Activated naive CD8-positive, alpha-beta T cell treated with anti-CD3 and anti-CD28 coated beads for 36 hours (primary cell): ENCODE measurements at regions not wholly inside any gene's neighbourhood (a gene's known extent, or its start where the extent isn't known, plus 50 kb on each side); places are given as distances from the start of the nearest gene placed in this dataset.

Experiments used
- DNase-seq: peaks from one replicate; pipeline ENCODE4 v3.0.0; 2021
- H3K27ac Mint-ChIP-seq: one replicate; pipeline ENCODE4 v1.8.0; 2022; ENCODE audit warnings: mild to moderate bottlenecking, moderate library complexity, mixed read lengths
- H3K27me3 Mint-ChIP-seq: one replicate; pipeline ENCODE4 v1.8.0; 2022; ENCODE audit warnings: mild to moderate bottlenecking, mixed read lengths
- H3K36me3 Mint-ChIP-seq: one replicate; pipeline ENCODE4 v1.8.0; 2021; ENCODE audit warnings: mild to moderate bottlenecking, mixed read lengths
- H3K4me1 Mint-ChIP-seq: one replicate; pipeline ENCODE4 v1.8.0; 2021; ENCODE audit warnings: mixed read lengths
- H3K4me3 Mint-ChIP-seq: one replicate; pipeline ENCODE4 v1.8.0; 2022; ENCODE audit warnings: mild to moderate bottlenecking, moderate library complexity, mixed read lengths
- H3K9me3 Mint-ChIP-seq: one replicate; pipeline ENCODE4 v1.8.0; 2022; ENCODE audit warnings: mixed read lengths

- no peak for DNase-seq
- H3K27ac Mint-ChIP-seq: no peak overlapping the region
Observed at GRCh38 chr18:29004921-29005320, 828.0 kb upstream of the CDH2 start.

GRCh38 chr18:29003194-29003593 lies 826.3 kb upstream of the CDH2 start:
- DNase-seq: no peak
- H3K4me1 Mint-ChIP-seq: no peaks in the 10 kb centered on the region
- no peaks in the 10 kb centered on the region for H3K36me3 Mint-ChIP-seq
- peaks cover 9% of the 10 kb centered on the region for H3K9me3 Mint-ChIP-seq
- no peak overlapping the region for H3K4me3 Mint-ChIP-seq
- H3K27me3 Mint-ChIP-seq: no peaks in the 10 kb centered on the region
- H3K27ac Mint-ChIP-seq: no peak overlapping the region

More at GRCh38 chr18:29004921-29005320, 828.0 kb upstream of the CDH2 start:
- peaks cover 8% of the 10 kb centered on the region for H3K9me3 Mint-ChIP-seq
- no peaks in the 10 kb centered on the region for H3K27me3 Mint-ChIP-seq
- H3K4me1 Mint-ChIP-seq: no peaks in the 10 kb centered on the region
- no peak overlapping the region for H3K4me3 Mint-ChIP-seq
- no peaks in the 10 kb centered on the region for H3K36me3 Mint-ChIP-seq

- no peak for DNase-seq
- H3K27me3 Mint-ChIP-seq: no peaks in the 10 kb centered on the region
- no peaks in the 10 kb centered on the region for H3K4me1 Mint-ChIP-seq
- H3K27ac Mint-ChIP-seq: no peak overlapping the region
- H3K4me3 Mint-ChIP-seq: no peak overlapping the region
- H3K36me3 Mint-ChIP-seq: no peaks in the 10 kb centered on the region
- H3K9me3 Mint-ChIP-seq: peaks cover 6% of the 10 kb centered on the region
Observed at GRCh38 chr18:29002747-29003146, 825.8 kb upstream of the CDH2 start.

GRCh38 chr18:28999726-29000125 lies 822.8 kb upstream of the CDH2 start:
- Mint-ChIP-seq H3K27me3 (no peaks in the 10 kb centered on the region), H3K27ac (no peak overlapping the region), H3K4me1 (no peaks in the 10 kb centered on the region), H3K9me3 (peaks cover 6% of the 10 kb centered on the region), H3K36me3 (no peaks in the 10 kb centered on the region), H3K4me3 (no peak overlapping the region)
- no peak for DNase-seq

- H3K36me3 Mint-ChIP-seq: no peaks in the 10 kb centered on the region
- peaks cover 3% of the 10 kb centered on the region for H3K9me3 Mint-ChIP-seq
- DNase-seq: no peak
- H3K4me3 Mint-ChIP-seq: no peak overlapping the region
- no peaks in the 10 kb centered on the region for H3K4me1 Mint-ChIP-seq
- no peaks in the 10 kb centered on the region for H3K27me3 Mint-ChIP-seq
- H3K27ac Mint-ChIP-seq: no peak overlapping the region
Observed at GRCh38 chr18:28995319-28995718, 818.4 kb upstream of the CDH2 start.

GRCh38 chr18:28984731-28985130 lies 807.8 kb upstream of the CDH2 start:
- no peaks in the 10 kb centered on the region for H3K4me1 Mint-ChIP-seq
- H3K27ac Mint-ChIP-seq: no peak overlapping the region
- DNase-seq: no peak
- H3K27me3 Mint-ChIP-seq: no peaks in the 10 kb centered on the region
- no peaks in the 10 kb centered on the region for H3K36me3 Mint-ChIP-seq
- no peak overlapping the region for H3K4me3 Mint-ChIP-seq
- H3K9me3 Mint-ChIP-seq: peaks cover 6% of the 10 kb centered on the region

GRCh38 chr18:28974504-28974903 lies 797.6 kb upstream of the CDH2 start:
- Mint-ChIP-seq H3K36me3 (no peaks in the 10 kb centered on the region), H3K27ac (no peak overlapping the region), H3K27me3 (no peaks in the 10 kb centered on the region), H3K9me3 (peaks cover 14% of the 10 kb centered on the region), H3K4me3 (no peak overlapping the region), H3K4me1 (no peaks in the 10 kb centered on the region)
- DNase-seq: no peak

GRCh38 chr18:28973324-28973723 lies 796.4 kb upstream of the CDH2 start:
- no peaks in the 10 kb centered on the region for H3K36me3 Mint-ChIP-seq
- H3K4me1 Mint-ChIP-seq: no peaks in the 10 kb centered on the region
- no peak for DNase-seq
- peaks cover 14% of the 10 kb centered on the region for H3K9me3 Mint-ChIP-seq
- no peak overlapping the region for H3K27ac Mint-ChIP-seq
- H3K27me3 Mint-ChIP-seq: no peaks in the 10 kb centered on the region
- no peak overlapping the region for H3K4me3 Mint-ChIP-seq

GRCh38 chr18:28972333-28972907 lies 795.5 kb upstream of the CDH2 start:
- H3K4me3 Mint-ChIP-seq: no peak overlapping the region
- no peaks in the 10 kb centered on the region for H3K36me3 Mint-ChIP-seq
- no peak overlapping the region for H3K27ac Mint-ChIP-seq

GRCh38 chr18:28963481-28963880 lies 786.6 kb upstream of the CDH2 start:
- Mint-ChIP-seq H3K36me3 (no peaks in the 10 kb centered on the region), H3K4me3 (no peak overlapping the region), H3K27ac (no peak overlapping the region), H3K9me3 (peaks cover 10% of the 10 kb centered on the region), H3K27me3 (no peaks in the 10 kb centered on the region), H3K4me1 (no peaks in the 10 kb centered on the region)
- no peak for DNase-seq

More at GRCh38 chr18:28972333-28972907, 795.5 kb upstream of the CDH2 start:
- Mint-ChIP-seq H3K9me3 (peaks cover 12% of the 10 kb centered on the region), H3K4me1 (no peaks in the 10 kb centered on the region), H3K27me3 (no peaks in the 10 kb centered on the region)
- no peak for DNase-seq

GRCh38 chr18:28961669-28962228 lies 784.8 kb upstream of the CDH2 start:
- Mint-ChIP-seq H3K9me3 (peaks cover 6% of the 10 kb centered on the region), H3K4me3 (no peak overlapping the region), H3K36me3 (no peaks in the 10 kb centered on the region), H3K27ac (no peak overlapping the region), H3K27me3 (no peaks in the 10 kb centered on the region), H3K4me1 (no peaks in the 10 kb centered on the region)
- DNase-seq: no peak

- no peaks in the 10 kb centered on the region for H3K4me1 Mint-ChIP-seq
- peaks cover 8% of the 10 kb centered on the region for H3K9me3 Mint-ChIP-seq
- no peaks in the 10 kb centered on the region for H3K27me3 Mint-ChIP-seq
- DNase-seq: no peak
- no peak overlapping the region for H3K4me3 Mint-ChIP-seq
- H3K36me3 Mint-ChIP-seq: no peaks in the 10 kb centered on the region
- H3K27ac Mint-ChIP-seq: no peak overlapping the region
Observed at GRCh38 chr18:28960146-28960545, 783.2 kb upstream of the CDH2 start.

- Mint-ChIP-seq H3K36me3 (no peaks in the 10 kb centered on the region), H3K4me3 (no peak overlapping the region), H3K9me3 (peaks cover 10% of the 10 kb centered on the region), H3K27me3 (no peaks in the 10 kb centered on the region), H3K27ac (no peak overlapping the region), H3K4me1 (no peaks in the 10 kb centered on the region)
- DNase-seq: no peak
Observed at GRCh38 chr18:28952339-28952738, 775.4 kb upstream of the CDH2 start.

- no peaks in the 10 kb centered on the region for H3K4me1 Mint-ChIP-seq
- no peaks in the 10 kb centered on the region for H3K36me3 Mint-ChIP-seq
- DNase-seq: no peak
- no peak overlapping the region for H3K27ac Mint-ChIP-seq
- no peaks in the 10 kb centered on the region for H3K27me3 Mint-ChIP-seq
- H3K4me3 Mint-ChIP-seq: no peak overlapping the region
- H3K9me3 Mint-ChIP-seq: peaks cover 9% of the 10 kb centered on the region
Observed at GRCh38 chr18:28947900-28948299, 771.0 kb upstream of the CDH2 start.

- Mint-ChIP-seq H3K27ac (no peak overlapping the region), H3K9me3 (peaks cover 5% of the 10 kb centered on the region), H3K27me3 (no peaks in the 10 kb centered on the region), H3K4me1 (no peaks in the 10 kb centered on the region), H3K36me3 (no peaks in the 10 kb centered on the region), H3K4me3 (no peak overlapping the region)
- no peak for DNase-seq
Observed at GRCh38 chr18:28946471-28946870, 769.5 kb upstream of the CDH2 start.

GRCh38 chr18:28922936-28923335 lies 746.0 kb upstream of the CDH2 start:
- Mint-ChIP-seq H3K4me3 (no peak overlapping the region), H3K4me1 (no peaks in the 10 kb centered on the region), H3K27me3 (no peaks in the 10 kb centered on the region), H3K9me3 (peaks cover 6% of the 10 kb centered on the region), H3K36me3 (no peaks in the 10 kb centered on the region), H3K27ac (no peak overlapping the region)
- no peak for DNase-seq
